Suprapubic skin (tissue), 4 donors: ENCODE measurements at regions not wholly inside any gene's neighbourhood (a gene's known extent, or its start where the extent isn't known, plus 50 kb on each side); places are given as distances from the start of the nearest gene placed in this dataset.

Experiments used
- DNase-seq, 2 donors: peaks; one replicate each; pipeline ENCODE4 v3.0.0-alpha.2; 2019; ENCODE audit warnings: low spot score in 2 of 2
- H3K27ac ChIP-seq: fragments of 200-600 bp; sonication (generic); one replicate; pipeline ENCODE4 v1.5.1; 2019
- H3K27me3 ChIP-seq: fragments of 200-600 bp; sonication (generic); one replicate; pipeline ENCODE4 v1.5.1; 2019
- H3K36me3 ChIP-seq: fragments of 200-600 bp; sonication (generic); one replicate; pipeline ENCODE4 v1.5.1; 2019
- H3K4me1 ChIP-seq: fragments of 200-600 bp; sonication (generic); one replicate; pipeline ENCODE4 v1.5.1; 2019
- H3K4me3 ChIP-seq: fragments of 200-600 bp; sonication (generic); one replicate; pipeline ENCODE4 v1.5.1; 2019; ENCODE audit warnings: mild to moderate bottlenecking
- H3K9me3 ChIP-seq: fragments of 200-600 bp; sonication (generic); one replicate; pipeline ENCODE4 v1.5.1; 2019
- EP300 ChIP-seq: sonication (generic); formaldehyde crosslinking; IDR thresholded peaks from one replicate; pipeline ENCODE4 v1.6.1; 2017; ENCODE audit warnings: antibody characterized with exemption
- POLR2A ChIP-seq, 2 donors: fragments of 450-650 bp; IDR thresholded peaks; one replicate each; pipeline ENCODE4 v1.6.1; 2017; ENCODE audit warnings: antibody characterized with exemption in 2 of 2, mild to moderate bottlenecking in 2 of 2, moderate library complexity in 2 of 2
- POLR2AphosphoS5 ChIP-seq, 3 donors: sonication (generic); formaldehyde crosslinking; IDR thresholded peaks; one replicate each; pipeline ENCODE4 v1.6.1; 2017; ENCODE audit warnings: antibody characterized with exemption in 3 of 3
- WGBS: methylation state at CpG from one replicate; pipeline ENCODE4 v1.1.5; 2018; 5-methylcytosine and 5-hydroxymethylcytosine counted together
- TF ChIP-seq, protein P1 (sequence below), 2 donors: fragments of 200-600 bp in 1 of 2; fragments of 450-650 bp in 1 of 2; sonication (generic) in 1 of 2; IDR thresholded peaks; one replicate each; pipeline ENCODE4 v1.5.1; 2016 to 2019; ENCODE audit warnings: antibody characterized with exemption in 2 of 2, mild to moderate bottlenecking in 1 of 2, moderate library complexity in 1 of 2

DNA sequence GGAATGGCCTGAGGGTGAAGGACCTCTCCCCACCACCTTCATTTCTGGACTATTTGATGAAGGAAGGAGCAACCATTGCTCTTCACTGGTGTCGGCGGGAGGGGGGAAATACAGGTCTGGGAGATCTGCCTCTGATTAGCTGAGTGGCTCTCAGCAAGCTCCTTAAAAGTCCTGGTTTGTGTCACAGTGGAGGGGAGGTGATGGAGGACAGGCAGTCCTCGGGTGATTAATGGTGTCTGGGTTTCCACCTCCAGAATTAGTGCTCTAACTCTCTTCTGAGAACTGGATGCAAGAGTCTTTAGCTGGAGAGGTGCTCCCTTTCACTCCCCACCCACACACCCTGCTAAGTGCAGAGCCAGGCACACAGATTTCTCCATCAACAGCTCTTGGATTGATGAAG, 83.2 kb downstream of the TTC32 start:
- no peak for TF ChIP-seq EP300
- H3K9me3 ChIP-seq, result no peaks in the 10 kb centered on the region
- no peak overlapping the region for H3K4me3 ChIP-seq
- H3K27me3 ChIP-seq, result no peaks in the 10 kb centered on the region
- H3K27ac ChIP-seq, result no peak overlapping the region
- DNase-seq, result no peak
- 91% methylated on average over 3 of the region's 3 CpGs for WGBS
- H3K36me3 ChIP-seq, result no peaks in the 10 kb centered on the region
- no peaks in the 10 kb centered on the region for H3K4me1 ChIP-seq

DNA sequence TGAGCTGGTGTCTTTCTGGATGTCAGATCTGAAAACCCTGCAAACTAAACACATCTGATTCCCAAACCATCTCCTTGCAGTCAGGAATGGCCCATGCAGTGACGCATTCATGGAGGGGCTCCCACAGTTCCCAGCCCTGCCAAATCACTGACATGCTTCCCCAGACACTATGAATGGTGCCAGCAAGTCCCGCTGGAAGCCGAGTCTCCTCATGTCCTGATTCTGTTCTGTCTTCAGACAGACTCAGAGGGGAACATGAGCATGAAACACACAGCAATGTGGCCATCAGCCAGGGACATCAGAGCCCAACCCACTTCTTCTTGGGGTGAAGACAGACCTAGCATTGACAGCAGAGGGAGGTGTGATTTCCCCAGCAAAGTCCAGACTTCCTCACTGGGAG, 83.7 kb downstream of the TTC32 start:
- Histone ChIP-seq H3K4me3 (no peak overlapping the region), H3K4me1 (no peaks in the 10 kb centered on the region), H3K27ac (no peak overlapping the region), H3K9me3 (no peaks in the 10 kb centered on the region), H3K36me3 (no peaks in the 10 kb centered on the region), H3K27me3 (no peaks in the 10 kb centered on the region)
- 88% methylated on average over 3 of the region's 3 CpGs for WGBS
- no peak for TF ChIP-seq POLR2A (IDR thresholded peaks at IDR 0.05)
- TF ChIP-seq, protein P1, sequence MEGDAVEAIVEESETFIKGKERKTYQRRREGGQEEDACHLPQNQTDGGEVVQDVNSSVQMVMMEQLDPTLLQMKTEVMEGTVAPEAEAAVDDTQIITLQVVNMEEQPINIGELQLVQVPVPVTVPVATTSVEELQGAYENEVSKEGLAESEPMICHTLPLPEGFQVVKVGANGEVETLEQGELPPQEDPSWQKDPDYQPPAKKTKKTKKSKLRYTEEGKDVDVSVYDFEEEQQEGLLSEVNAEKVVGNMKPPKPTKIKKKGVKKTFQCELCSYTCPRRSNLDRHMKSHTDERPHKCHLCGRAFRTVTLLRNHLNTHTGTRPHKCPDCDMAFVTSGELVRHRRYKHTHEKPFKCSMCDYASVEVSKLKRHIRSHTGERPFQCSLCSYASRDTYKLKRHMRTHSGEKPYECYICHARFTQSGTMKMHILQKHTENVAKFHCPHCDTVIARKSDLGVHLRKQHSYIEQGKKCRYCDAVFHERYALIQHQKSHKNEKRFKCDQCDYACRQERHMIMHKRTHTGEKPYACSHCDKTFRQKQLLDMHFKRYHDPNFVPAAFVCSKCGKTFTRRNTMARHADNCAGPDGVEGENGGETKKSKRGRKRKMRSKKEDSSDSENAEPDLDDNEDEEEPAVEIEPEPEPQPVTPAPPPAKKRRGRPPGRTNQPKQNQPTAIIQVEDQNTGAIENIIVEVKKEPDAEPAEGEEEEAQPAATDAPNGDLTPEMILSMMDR (IDR thresholded peaks at IDR 0.05), result no peak
- no peak for TF ChIP-seq POLR2AphosphoS5 (IDR thresholded peaks at IDR 0.05)
- TF ChIP-seq EP300, result no peak
- no peak for DNase-seq

- Histone ChIP-seq H3K4me1 (peaks cover 3% of the 10 kb centered on the region), H3K36me3 (no peaks in the 10 kb centered on the region), H3K27ac (no peak overlapping the region), H3K27me3 (no peaks in the 10 kb centered on the region), H3K9me3 (no peaks in the 10 kb centered on the region), H3K4me3 (no peak overlapping the region)
- no peak for DNase-seq
- no peak for TF ChIP-seq POLR2A (IDR thresholded peaks at IDR 0.05)
- no peak for TF ChIP-seq POLR2AphosphoS5 (IDR thresholded peaks at IDR 0.05)
- TF ChIP-seq, protein P1 (IDR thresholded peaks at IDR 0.05), result no peak
- TF ChIP-seq EP300, result no peak
- 60% methylated on average over 1 of the region's 1 CpG for WGBS
Observed at GRCh38 chr2:19815746-19816145, 86.0 kb downstream of the TTC32 start.

DNA sequence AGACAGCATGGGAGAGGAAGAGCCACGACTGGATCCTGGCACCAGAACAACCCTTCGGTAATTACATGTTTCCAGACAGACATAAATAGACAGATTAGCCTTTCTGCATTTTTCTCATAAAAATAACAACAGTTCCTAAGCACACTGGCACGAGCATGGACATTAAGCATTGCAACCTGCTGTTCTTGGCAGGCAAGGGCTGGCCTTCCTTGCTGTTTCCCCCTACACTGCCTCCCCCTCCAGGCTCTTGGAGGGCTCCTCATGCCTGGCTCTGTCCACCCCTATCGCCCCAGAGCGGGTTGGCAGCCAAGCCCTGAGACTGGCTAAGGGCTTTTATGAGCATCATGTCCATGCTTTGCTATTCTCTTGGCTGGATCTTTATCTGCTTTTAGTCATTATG, 89.6 kb downstream of the TTC32 start:
- Histone ChIP-seq H3K36me3 (no peaks in the 10 kb centered on the region), H3K27ac (no peak overlapping the region), H3K27me3 (no peaks in the 10 kb centered on the region), H3K4me3 (no peak overlapping the region), H3K9me3 (no peaks in the 10 kb centered on the region), H3K4me1 (peaks cover 3% of the 10 kb centered on the region)
- TF ChIP-seq, protein P1 (IDR thresholded peaks at IDR 0.05), result no peak
- TF ChIP-seq POLR2A (IDR thresholded peaks at IDR 0.05) (no peak), POLR2AphosphoS5 (IDR thresholded peaks at IDR 0.05) (no peak), EP300 (no peak)
- 45% methylated on average over 5 of the region's 5 CpGs for WGBS
- no peak for DNase-seq

GRCh38 chr2:19811186-19811585, 90.6 kb downstream of the TTC32 start:
- DNase-seq, result no peak
- Histone ChIP-seq H3K27me3 (no peaks in the 10 kb centered on the region), H3K27ac (no peak overlapping the region), H3K9me3 (no peaks in the 10 kb centered on the region), H3K4me3 (no peak overlapping the region), H3K4me1 (peaks cover 3% of the 10 kb centered on the region), H3K36me3 (no peaks in the 10 kb centered on the region)
- WGBS, result 94% methylated on average over 6 of the region's 6 CpGs
- TF ChIP-seq, protein P1 (IDR thresholded peaks at IDR 0.05), result no peak
- no peak for TF ChIP-seq EP300
- TF ChIP-seq POLR2A (IDR thresholded peaks at IDR 0.05), result no peak
- TF ChIP-seq POLR2AphosphoS5 (IDR thresholded peaks at IDR 0.05), result no peak

DNA sequence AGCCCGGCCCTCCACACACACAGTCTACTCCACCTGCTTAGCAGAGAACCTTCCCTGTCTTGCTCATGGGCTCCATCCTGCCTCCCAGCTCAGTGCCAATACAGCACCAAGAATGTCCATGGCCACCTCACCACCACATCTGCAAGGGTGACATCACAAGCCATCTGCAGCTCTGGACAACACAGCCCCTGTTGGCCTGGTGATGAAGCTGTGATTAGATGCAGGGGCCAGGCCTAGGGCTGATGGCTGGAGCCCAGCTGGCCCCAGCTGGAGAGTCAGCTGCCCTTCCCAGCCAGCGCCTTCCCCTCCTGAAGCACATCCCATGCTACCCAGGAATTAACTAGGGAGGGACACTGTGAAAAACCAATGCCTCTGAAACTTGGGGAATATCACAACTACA, 91.1 kb downstream of the TTC32 start:
- H3K4me3 ChIP-seq, result no peak overlapping the region
- DNase-seq, result no peak
- WGBS, result 100% methylated on average over 2 of the region's 2 CpGs
- peaks cover 3% of the 10 kb centered on the region for H3K4me1 ChIP-seq
- no peaks in the 10 kb centered on the region for H3K36me3 ChIP-seq
- H3K9me3 ChIP-seq, result no peaks in the 10 kb centered on the region
- H3K27ac ChIP-seq, result no peak overlapping the region
- H3K27me3 ChIP-seq, result no peaks in the 10 kb centered on the region
- TF ChIP-seq POLR2AphosphoS5 (IDR thresholded peaks at IDR 0.05), result no peak
- TF ChIP-seq POLR2A (IDR thresholded peaks at IDR 0.05), result no peak
- TF ChIP-seq, protein P1 (IDR thresholded peaks at IDR 0.05), result no peak
- no peak for TF ChIP-seq EP300
